ENCODE measurements at regions not wholly inside any gene's neighbourhood (a gene's known extent, or its start where the extent isn't known, plus 50 kb on each side); places are given as distances from the start of the nearest gene placed in this dataset.

- DNase-seq (ENCODE audit: low spot score): peak; percentile 94
Measured at GRCh38 chr11:113553235-113553634, 78.0 kb upstream of the DRD2 start.

GRCh38 chr11:113552271-113552670 lies 77.1 kb upstream of the DRD2 start:
- no peak for DNase-seq (ENCODE audit: low spot score)

- DNase-seq (ENCODE audit: low spot score): no peak
Measured at GRCh38 chr11:113551645-113552044, 76.4 kb upstream of the DRD2 start.

- DNase-seq (ENCODE audit: low spot score): no peak
Measured at GRCh38 chr11:113549611-113550578, 74.7 kb upstream of the DRD2 start.

GRCh38 chr11:113549061-113549460 lies 73.9 kb upstream of the DRD2 start:
- no peak for DNase-seq (ENCODE audit: low spot score)

GRCh38 chr11:113547739-113548138 lies 72.5 kb upstream of the DRD2 start:
- DNase-seq (ENCODE audit: low spot score): no peak

GRCh38 chr11:113546757-113547507 lies 71.7 kb upstream of the DRD2 start:
- DNase-seq (ENCODE audit: low spot score): peak; percentile 56

GRCh38 chr11:113542420-113542819 lies 67.2 kb upstream of the DRD2 start:
- DNase-seq (ENCODE audit: low spot score): no peak

- no peak for DNase-seq (ENCODE audit: low spot score)
Measured at GRCh38 chr11:113540416-113541330, 65.5 kb upstream of the DRD2 start.

GRCh38 chr11:113538451-113539412 lies 63.5 kb upstream of the DRD2 start:
- DNase-seq (ENCODE audit: low spot score): no peak

GRCh38 chr11:113534625-113535024 lies 59.4 kb upstream of the DRD2 start:
- no peak for DNase-seq (ENCODE audit: low spot score)

- no peak for DNase-seq (ENCODE audit: low spot score)
Measured at GRCh38 chr11:113533425-113533698, 58.2 kb upstream of the DRD2 start.

- peak; percentile 74 for DNase-seq (ENCODE audit: low spot score)
Measured at GRCh38 chr11:113532697-113533424, 57.7 kb upstream of the DRD2 start.

GRCh38 chr11:113531575-113532451 lies 56.6 kb upstream of the DRD2 start:
- no peak for DNase-seq (ENCODE audit: low spot score)

GRCh38 chr11:113531083-113531482 lies 55.9 kb upstream of the DRD2 start:
- DNase-seq (ENCODE audit: low spot score): no peak

GRCh38 chr11:113529606-113530005 lies 54.4 kb upstream of the DRD2 start:
- DNase-seq (ENCODE audit: low spot score): no peak

GRCh38 chr11:113528982-113529381 lies 53.8 kb upstream of the DRD2 start:
- no peak for DNase-seq (ENCODE audit: low spot score)

- DNase-seq (ENCODE audit: low spot score): no peak
Measured at GRCh38 chr11:113526521-113526920, 51.3 kb upstream of the DRD2 start.

Measured in AG08395 (cell line).